CD14-positive monocyte (primary cell): ENCODE measurements at regions not wholly inside any gene's neighbourhood (a gene's known extent, or its start where the extent isn't known, plus 50 kb on each side); places are given as distances from the start of the nearest gene placed in this dataset.

Experiments used
- DNase-seq, 3 donors: peaks; one replicate each; pipeline ENCODE4 v3.0.0-alpha.2; 2011 to 2022
- H2AFZ ChIP-seq: 2 replicates; pipeline ENCODE4 v1.6.0; 2012; ENCODE audit warnings: mild to moderate bottlenecking, low read depth, low read length, inconsistent platforms; ENCODE audit not compliant: insufficient read depth, poor library complexity, severe bottlenecking
- H3K27ac ChIP-seq, 2 donors: 1 replicate in 1 of 2; 2 replicates in 1 of 2; pipeline ENCODE4 v1.5.1; 2012 to 2013; ENCODE audit warnings: low read length in 2 of 2, control low read depth in 1 of 2, inconsistent platforms in 1 of 2, low read depth in 1 of 2, mild to moderate bottlenecking in 1 of 2
- H3K27me3 ChIP-seq, 2 donors: one replicate each; pipeline versions ENCODE4 v1.6.0 to v1.6.1; 2011 to 2013; ENCODE audit warnings: low read length in 2 of 2; ENCODE audit not compliant: control insufficient read depth in 2 of 2, insufficient read depth in 2 of 2
- H3K36me3 ChIP-seq, 2 donors: replicated peaks in 1 of 2; 1 replicate in 1 of 2; 2 replicates in 1 of 2; pipeline versions ENCODE4 v1.5.1 to v1.6.1; 2012 to 2013; ENCODE audit warnings: low read length in 2 of 2, control low read depth in 1 of 2, inconsistent platforms in 1 of 2, mild to moderate bottlenecking in 1 of 2; ENCODE audit not compliant: insufficient read depth in 2 of 2, control insufficient read depth in 1 of 2
- H3K4me1 ChIP-seq, 2 donors: 1 replicate in 1 of 2; 2 replicates in 1 of 2; pipeline versions ENCODE4 v1.5.1 to v1.6.1; 2012 to 2013; ENCODE audit warnings: low read length in 2 of 2, control low read depth in 1 of 2, inconsistent platforms in 1 of 2, mild to moderate bottlenecking in 1 of 2, moderate library complexity in 1 of 2; ENCODE audit not compliant: insufficient read depth in 2 of 2, control insufficient read depth in 1 of 2
- H3K4me2 ChIP-seq: replicated peaks from 2 replicates; pipeline ENCODE3; 2012; ENCODE audit warnings: low read length, moderate library complexity, mild to moderate bottlenecking; ENCODE audit not compliant: poor library complexity, severe bottlenecking; ENCODE audit errors: extremely low read depth
- H3K4me3 ChIP-seq, 3 experiments: fragments of 200-600 bp in 1 of 3; sonication (generic) in 1 of 3; replicated peaks in 1 of 3; 1 replicate in 2 of 3; 2 replicates in 1 of 3; pipeline ENCODE4 v1.5.1; 2011 to 2013; ENCODE audit warnings: low read length in 3 of 3, mild to moderate bottlenecking in 3 of 3, control low read depth in 2 of 3, low read depth in 2 of 3, inconsistent platforms in 1 of 3, moderate library complexity in 1 of 3
- H3K79me2 ChIP-seq: 2 replicates; pipeline ENCODE4 v1.6.0; 2012; ENCODE audit warnings: mild to moderate bottlenecking, control low read depth, inconsistent platforms, low read length, moderate library complexity; ENCODE audit not compliant: insufficient read depth
- H3K9ac ChIP-seq: 2 replicates; pipeline ENCODE4 v1.6.0; 2017; ENCODE audit warnings: low read length, mild to moderate bottlenecking; ENCODE audit not compliant: insufficient read depth, poor library complexity, severe bottlenecking
- H3K9me3 ChIP-seq, 2 donors: replicated peaks in 1 of 2; 1 replicate in 1 of 2; 2 replicates in 1 of 2; pipeline versions ENCODE4 v1.5.1 to v1.6.1; 2012 to 2013; ENCODE audit warnings: low read length in 2 of 2, control low read depth in 1 of 2; ENCODE audit not compliant: control insufficient read depth in 1 of 2, insufficient read depth in 1 of 2
- H4K20me1 ChIP-seq: 2 replicates; pipeline ENCODE4 v1.6.0; 2012; ENCODE audit warnings: mild to moderate bottlenecking, low read length, control low read depth, moderate library complexity; ENCODE audit not compliant: insufficient read depth
- H3K27ac Mint-ChIP-seq, 7 donors: one replicate each; pipeline ENCODE4 v1.8.0; 2020; ENCODE audit warnings: mild to moderate bottlenecking in 7 of 7, mixed read lengths in 7 of 7, moderate library complexity in 6 of 7, inconsistent platforms in 2 of 7
- H3K27me3 Mint-ChIP-seq, 3 donors: one replicate each; pipeline ENCODE4 v1.8.0; 2021 to 2022; ENCODE audit warnings: low read depth in 3 of 3, mild to moderate bottlenecking in 3 of 3, mixed read lengths in 3 of 3, moderate library complexity in 3 of 3, inconsistent platforms in 1 of 3
- H3K36me3 Mint-ChIP-seq, 2 donors: one replicate each; pipeline ENCODE4 v1.8.0; 2020; ENCODE audit warnings: mixed read lengths in 2 of 2, inconsistent platforms in 1 of 2, mild to moderate bottlenecking in 1 of 2
- H3K4me1 Mint-ChIP-seq: one replicate; pipeline ENCODE4 v1.8.0; 2020; ENCODE audit warnings: mild to moderate bottlenecking, mixed read lengths
- H3K4me3 Mint-ChIP-seq, 2 donors: one replicate each; pipeline ENCODE4 v1.8.0; 2020; ENCODE audit warnings: mild to moderate bottlenecking in 2 of 2, mixed read lengths in 2 of 2, moderate library complexity in 1 of 2
- H3K9me3 Mint-ChIP-seq, 7 donors: one replicate each; pipeline ENCODE4 v1.8.0; 2020 to 2022; ENCODE audit warnings: mixed read lengths in 7 of 7, mild to moderate bottlenecking in 6 of 7, moderate library complexity in 6 of 7, inconsistent platforms in 2 of 7
- CTCF ChIP-seq: fragments of 200-600 bp; IDR thresholded peaks from one replicate; pipeline ENCODE4 v1.8.0; 2022; ENCODE audit warnings: antibody characterized with exemption, mild to moderate bottlenecking
- WGBS: methylation state at CpG from one replicate; pipeline ENCODE4 v1.1.5; 2013; ENCODE audit warnings: missing lambda C conversion rate; ENCODE audit not compliant: insufficient coverage; 5-methylcytosine and 5-hydroxymethylcytosine counted together
- intact Hi-C, 2 donors: fragments of 100-400 bp; cut with micrococcal nuclease; formaldehyde crosslinking; loops; one replicate each; pipeline versions ENCODE4 v1.15.0 to v1.15.1; 2023

DNA sequence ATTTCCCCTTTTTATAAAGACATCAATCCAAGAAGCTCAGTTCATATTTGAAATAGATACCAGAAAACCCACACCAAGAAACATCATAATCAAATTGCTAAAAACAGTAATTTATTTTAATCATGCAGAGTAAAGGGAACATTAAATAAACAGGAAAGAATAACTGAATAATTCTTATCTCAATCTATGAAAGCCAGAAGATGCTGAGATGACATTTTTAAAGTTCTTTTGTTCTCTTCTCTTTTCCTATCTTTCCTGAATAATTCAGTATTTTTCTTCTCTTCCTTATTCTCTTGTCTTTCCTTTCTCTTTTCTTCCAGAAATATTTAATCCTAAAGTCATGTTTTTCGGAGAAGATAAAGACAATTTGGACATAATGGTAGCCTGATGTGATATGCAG lies 259.0 kb upstream of the OPRM1 start:
- TF ChIP-seq CTCF: no peak
- Histone ChIP-seq H3K4me2 (no peak overlapping the region), H3K4me1 (no peaks in the 10 kb centered on the region), H3K9me3 (peaks cover 6% of the 10 kb centered on the region in 2 donors), H3K9ac (no peak overlapping the region), H3K36me3 (no peaks in the 10 kb centered on the region), H3K27ac (no peak overlapping the region), H3K4me3 (no peak overlapping the region), H3K27me3 (no peaks in the 10 kb centered on the region), H2AFZ (no peak overlapping the region), H3K79me2 (no peaks in the 10 kb centered on the region), H4K20me1 (no peaks in the 10 kb centered on the region)
- no peak for DNase-seq
- no peaks in the 10 kb centered on the region for H3K4me1 Mint-ChIP-seq
- H3K4me3 Mint-ChIP-seq: no peak overlapping the region
- H3K27me3 Mint-ChIP-seq: peaks cover 0 to 1% (median 1%) of the 10 kb centered on the region in 3 donors
- no CpG with 5 or more reads among the region's 1 CpG for WGBS
- no peaks in the 10 kb centered on the region for H3K36me3 Mint-ChIP-seq
- H3K9me3 Mint-ChIP-seq: peaks cover 3 to 10% (median 5%) of the 10 kb centered on the region in 7 donors
- no peak overlapping the region for H3K27ac Mint-ChIP-seq
- intact Hi-C loops: no loop called here

- DNase-seq: no peak
- WGBS: no CpG with 5 or more reads among the region's 2 CpGs
- H3K9ac ChIP-seq: no peak overlapping the region
- H3K27me3 ChIP-seq: no peaks in the 10 kb centered on the region
- H3K4me3 Mint-ChIP-seq: no peak overlapping the region
- H3K9me3 ChIP-seq: peaks cover 6% of the 10 kb centered on the region in 2 donors
- no peaks in the 10 kb centered on the region for H4K20me1 ChIP-seq
- no peak overlapping the region for H2AFZ ChIP-seq
- no peak overlapping the region for H3K27ac ChIP-seq
- intact Hi-C loops: no loop called here
- no peak overlapping the region for H3K4me3 ChIP-seq
- H3K27me3 Mint-ChIP-seq: peaks cover 0 to 1% (median 1%) of the 10 kb centered on the region in 3 donors
- H3K36me3 ChIP-seq: no peaks in the 10 kb centered on the region
- no peaks in the 10 kb centered on the region for H3K4me1 Mint-ChIP-seq
- no peaks in the 10 kb centered on the region for H3K36me3 Mint-ChIP-seq
- H3K79me2 ChIP-seq: no peaks in the 10 kb centered on the region
- peaks cover 3 to 10% (median 4%) of the 10 kb centered on the region in 7 donors for H3K9me3 Mint-ChIP-seq
- H3K4me1 ChIP-seq: no peaks in the 10 kb centered on the region
- no peak overlapping the region for H3K4me2 ChIP-seq
- H3K27ac Mint-ChIP-seq: no peak overlapping the region
- no peak for TF ChIP-seq CTCF
Measured at GRCh38 chr6:153778216-153778615, 260.8 kb upstream of the OPRM1 start.
